ENCODE measurements at regions not wholly inside any gene's neighbourhood (a gene's known extent, or its start where the extent isn't known, plus 50 kb on each side); places are given as distances from the start of the nearest gene placed in this dataset.

GRCh38 chr2:134203175-134203574 lies 50.7 kb upstream of the MGAT5 start:
- no peak for DNase-seq (ENCODE audit: low read depth)

Measured in stromal cell of bone marrow (primary cell).